HepG2 (cell line): ENCODE measurements at regions not wholly inside any gene's neighbourhood (a gene's known extent, or its start where the extent isn't known, plus 50 kb on each side); places are given as distances from the start of the nearest gene placed in this dataset.

ENCODE experiments used
- ARNT ChIP-seq: fragments of 450-650 bp; IDR thresholded peaks from 2 replicates; pipeline ENCODE4 v1.6.1; 2017
- CC2D1A ChIP-seq: sonication (generic); formaldehyde crosslinking; IDR thresholded peaks from 2 replicates; pipeline ENCODE4 v1.8.1; 2023; ENCODE audit warnings: mild to moderate bottlenecking, missing genetic modification reagents
- CHD2 ChIP-seq: IDR thresholded peaks from 2 replicates; pipeline ENCODE4 v1.6.1; 2011; ENCODE audit warnings: low read depth, low read length, improper control_type of control experiment
- ZNF121 ChIP-seq: sonication (generic); formaldehyde crosslinking; IDR thresholded peaks from 2 replicates; pipeline ENCODE4 v1.5.0; 2020; ENCODE audit warnings: mild to moderate bottlenecking, missing genetic modification reagents
- ZNF256 ChIP-seq: sonication (generic); formaldehyde crosslinking; conservative IDR thresholded peaks from 2 replicates; pipeline ENCODE4 v1.4.0; 2020; ENCODE audit warnings: missing genetic modification reagents
- ZNF431 ChIP-seq: sonication (generic); formaldehyde crosslinking; IDR thresholded peaks from 2 replicates; pipeline ENCODE4 v1.9.0; 2022; ENCODE audit warnings: missing genetic modification reagents, low read depth, mild to moderate bottlenecking, borderline replicate concordance
- ZNF839 ChIP-seq: sonication (generic); formaldehyde crosslinking; IDR thresholded peaks from 2 replicates; pipeline ENCODE4 v1.4.0; 2020; ENCODE audit warnings: missing genetic modification reagents, mild to moderate bottlenecking, borderline replicate concordance
- TF ChIP-seq, protein P1 (sequence below): sonication (generic); formaldehyde crosslinking; IDR thresholded peaks from one replicate; pipeline ENCODE4 v1.5.1; 2020; ENCODE audit warnings: mild to moderate bottlenecking, missing genetic modification reagents; ENCODE audit errors: not compliant biosample characterization

- no peak for TF ChIP-seq CC2D1A (CRISPR knock-in tag)
- no peak for TF ChIP-seq ZNF839 (CRISPR knock-in tag)
- TF ChIP-seq ARNT: no peak
- no peak for TF ChIP-seq ZNF256 (CRISPR knock-in tag)
- no peak for TF ChIP-seq ZNF431 (CRISPR knock-in tag)
- no peak for TF ChIP-seq CHD2
- no peak for TF ChIP-seq ZNF121 (CRISPR knock-in tag)
- TF ChIP-seq, protein P1, sequence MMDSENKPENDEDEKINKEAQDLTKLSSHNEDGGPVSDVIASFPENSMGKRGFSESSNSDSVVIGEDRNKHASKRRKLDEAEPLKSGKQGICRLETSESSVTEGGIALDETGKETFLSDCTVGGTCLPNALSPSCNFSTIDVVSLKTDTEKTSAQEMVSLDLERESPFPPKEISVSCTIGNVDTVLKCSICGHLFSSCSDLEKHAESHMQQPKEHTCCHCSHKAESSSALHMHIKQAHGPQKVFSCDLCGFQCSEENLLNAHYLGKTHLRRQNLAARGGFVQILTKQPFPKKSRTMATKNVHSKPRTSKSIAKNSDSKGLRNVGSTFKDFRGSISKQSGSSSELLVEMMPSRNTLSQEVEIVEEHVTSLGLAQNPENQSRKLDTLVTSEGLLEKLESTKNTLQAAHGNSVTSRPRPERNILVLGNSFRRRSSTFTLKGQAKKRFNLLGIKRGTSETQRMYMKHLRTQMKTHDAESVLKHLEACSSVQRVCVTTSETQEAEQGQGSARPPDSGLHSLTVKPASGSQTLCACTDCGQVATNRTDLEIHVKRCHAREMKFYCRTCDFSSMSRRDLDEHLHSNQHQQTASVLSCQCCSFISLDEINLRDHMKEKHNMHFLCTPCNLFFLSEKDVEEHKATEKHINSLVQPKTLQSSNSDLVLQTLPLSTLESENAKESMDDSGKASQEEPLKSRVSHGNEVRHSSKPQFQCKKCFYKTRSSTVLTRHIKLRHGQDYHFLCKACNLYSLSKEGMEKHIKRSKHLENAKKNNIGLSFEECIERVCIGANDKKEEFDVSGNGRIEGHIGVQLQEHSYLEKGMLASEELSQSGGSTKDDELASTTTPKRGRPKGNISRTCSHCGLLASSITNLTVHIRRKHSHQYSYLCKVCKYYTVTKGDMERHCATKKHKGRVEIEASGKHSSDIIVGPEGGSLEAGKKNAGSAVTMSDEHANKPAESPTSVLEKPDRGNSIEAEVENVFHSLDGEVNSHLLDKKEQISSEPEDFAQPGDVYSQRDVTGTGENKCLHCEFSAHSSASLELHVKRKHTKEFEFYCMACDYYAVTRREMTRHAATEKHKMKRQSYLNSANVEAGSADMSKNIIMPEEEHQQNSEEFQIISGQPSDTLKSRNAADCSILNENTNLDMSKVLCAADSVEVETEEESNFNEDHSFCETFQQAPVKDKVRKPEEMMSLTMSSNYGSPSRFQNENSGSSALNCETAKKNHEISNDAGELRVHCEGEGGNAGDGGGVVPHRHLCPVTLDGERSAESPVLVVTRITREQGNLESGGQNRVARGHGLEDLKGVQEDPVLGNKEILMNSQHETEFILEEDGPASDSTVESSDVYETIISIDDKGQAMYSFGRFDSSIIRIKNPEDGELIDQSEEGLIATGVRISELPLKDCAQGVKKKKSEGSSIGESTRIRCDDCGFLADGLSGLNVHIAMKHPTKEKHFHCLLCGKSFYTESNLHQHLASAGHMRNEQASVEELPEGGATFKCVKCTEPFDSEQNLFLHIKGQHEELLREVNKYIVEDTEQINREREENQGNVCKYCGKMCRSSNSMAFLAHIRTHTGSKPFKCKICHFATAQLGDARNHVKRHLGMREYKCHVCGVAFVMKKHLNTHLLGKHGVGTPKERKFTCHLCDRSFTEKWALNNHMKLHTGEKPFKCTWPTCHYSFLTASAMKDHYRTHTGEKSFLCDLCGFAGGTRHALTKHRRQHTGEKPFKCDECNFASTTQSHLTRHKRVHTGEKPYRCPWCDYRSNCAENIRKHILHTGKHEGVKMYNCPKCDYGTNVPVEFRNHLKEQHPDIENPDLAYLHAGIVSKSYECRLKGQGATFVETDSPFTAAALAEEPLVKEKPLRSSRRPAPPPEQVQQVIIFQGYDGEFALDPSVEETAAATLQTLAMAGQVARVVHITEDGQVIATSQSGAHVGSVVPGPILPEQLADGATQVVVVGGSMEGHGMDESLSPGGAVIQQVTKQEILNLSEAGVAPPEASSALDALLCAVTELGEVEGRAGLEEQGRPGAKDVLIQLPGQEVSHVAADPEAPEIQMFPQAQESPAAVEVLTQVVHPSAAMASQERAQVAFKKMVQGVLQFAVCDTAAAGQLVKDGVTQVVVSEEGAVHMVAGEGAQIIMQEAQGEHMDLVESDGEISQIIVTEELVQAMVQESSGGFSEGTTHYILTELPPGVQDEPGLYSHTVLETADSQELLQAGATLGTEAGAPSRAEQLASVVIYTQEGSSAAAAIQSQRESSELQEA (CRISPR knock-in tag): no peak
Measured at GRCh38 chr20:12269579-12269978, 351.9 kb downstream of the BTBD3 start (continued).
